HUES48 (cell line): ENCODE measurements at regions not wholly inside any gene's neighbourhood (a gene's known extent, or its start where the extent isn't known, plus 50 kb on each side); places are given as distances from the start of the nearest gene placed in this dataset.

ENCODE experiments used
- H3K27ac ChIP-seq: one replicate; pipeline ENCODE4 v1.7.0; 2013; ENCODE audit warnings: low read depth, low read length, inconsistent platforms
- H3K27me3 ChIP-seq: 2 replicates; pipeline ENCODE4 v1.6.1; 2013; ENCODE audit warnings: mild to moderate bottlenecking, low read length; ENCODE audit not compliant: control insufficient read depth, insufficient read depth
- H3K36me3 ChIP-seq: 2 replicates; pipeline ENCODE4 v1.6.1; 2013; ENCODE audit warnings: low read length; ENCODE audit not compliant: control insufficient read depth, insufficient read depth
- H3K4me1 ChIP-seq: 2 replicates; pipeline ENCODE4 v1.6.1; 2013; ENCODE audit warnings: mild to moderate bottlenecking, low read length; ENCODE audit not compliant: control insufficient read depth, insufficient read depth
- H3K4me3 ChIP-seq: 2 replicates; pipeline ENCODE4 v1.5.1; 2013; ENCODE audit warnings: mild to moderate bottlenecking, low read depth, low read length
- H3K9ac ChIP-seq: 2 replicates; pipeline ENCODE4 v1.6.1; 2013; ENCODE audit warnings: mild to moderate bottlenecking, low read depth, low read length, moderate library complexity
- H3K9me3 ChIP-seq: 2 replicates; pipeline ENCODE4 v1.6.1; 2013; ENCODE audit warnings: low read length; ENCODE audit not compliant: control insufficient read depth, insufficient read depth

- H3K27ac ChIP-seq = no peak overlapping the region
- H3K9me3 ChIP-seq = no peaks in the 10 kb centered on the region
- H3K9ac ChIP-seq = no peak overlapping the region
- no peak overlapping the region for H3K4me3 ChIP-seq
- H3K36me3 ChIP-seq = no peaks in the 10 kb centered on the region
- no peaks in the 10 kb centered on the region for H3K27me3 ChIP-seq
- peaks cover 9% of the 10 kb centered on the region for H3K4me1 ChIP-seq
Measured at GRCh38 chr10:117926491-117926890, 120.2 kb downstream of the RAB11FIP2 start.

- H3K27me3 ChIP-seq = no peaks in the 10 kb centered on the region
- H3K27ac ChIP-seq = no peak overlapping the region
- H3K36me3 ChIP-seq = no peaks in the 10 kb centered on the region
- no peak overlapping the region for H3K9ac ChIP-seq
- no peaks in the 10 kb centered on the region for H3K9me3 ChIP-seq
- peaks cover 9% of the 10 kb centered on the region for H3K4me1 ChIP-seq
- H3K4me3 ChIP-seq = no peak overlapping the region
Measured at GRCh38 chr10:117927332-117927731, 119.4 kb downstream of the RAB11FIP2 start.

- H3K4me1 ChIP-seq = peaks cover 9% of the 10 kb centered on the region
- no peak overlapping the region for H3K27ac ChIP-seq
- H3K27me3 ChIP-seq = no peaks in the 10 kb centered on the region
- no peaks in the 10 kb centered on the region for H3K9me3 ChIP-seq
- H3K36me3 ChIP-seq = no peaks in the 10 kb centered on the region
- no peak overlapping the region for H3K4me3 ChIP-seq
- no peak overlapping the region for H3K9ac ChIP-seq
Measured at GRCh38 chr10:117927871-117928270, 118.9 kb downstream of the RAB11FIP2 start.

GRCh38 chr10:117928281-117928680 is 118.5 kb downstream of the RAB11FIP2 start:
- Histone ChIP-seq H3K9ac (no peak overlapping the region), H3K36me3 (no peaks in the 10 kb centered on the region), H3K27ac (no peak overlapping the region), H3K4me3 (no peak overlapping the region), H3K4me1 (peaks cover 9% of the 10 kb centered on the region), H3K27me3 (no peaks in the 10 kb centered on the region), H3K9me3 (no peaks in the 10 kb centered on the region)

- Histone ChIP-seq H3K36me3 (no peaks in the 10 kb centered on the region), H3K27ac (no peak overlapping the region), H3K9me3 (no peaks in the 10 kb centered on the region), H3K4me1 (peaks cover 9% of the 10 kb centered on the region), H3K9ac (no peak overlapping the region), H3K4me3 (no peak overlapping the region), H3K27me3 (no peaks in the 10 kb centered on the region)
Measured at GRCh38 chr10:117928741-117929140, 118.0 kb downstream of the RAB11FIP2 start.

- H3K9ac ChIP-seq = no peak overlapping the region
- H3K36me3 ChIP-seq = no peaks in the 10 kb centered on the region
- H3K27ac ChIP-seq = no peak overlapping the region
- no peaks in the 10 kb centered on the region for H3K9me3 ChIP-seq
- peaks cover 12% of the 10 kb centered on the region for H3K4me1 ChIP-seq
- no peak overlapping the region for H3K4me3 ChIP-seq
- no peaks in the 10 kb centered on the region for H3K27me3 ChIP-seq
Measured at GRCh38 chr10:117929327-117930067, 117.2 kb downstream of the RAB11FIP2 start.

- H3K27ac ChIP-seq = no peak overlapping the region
- no peak overlapping the region for H3K9ac ChIP-seq
- H3K4me1 ChIP-seq = peaks cover 22% of the 10 kb centered on the region
- H3K4me3 ChIP-seq = no peak overlapping the region
- no peaks in the 10 kb centered on the region for H3K9me3 ChIP-seq
- no peaks in the 10 kb centered on the region for H3K27me3 ChIP-seq
- H3K36me3 ChIP-seq = no peaks in the 10 kb centered on the region
Measured at GRCh38 chr10:117931078-117931477, 115.7 kb downstream of the RAB11FIP2 start.

- no peak overlapping the region for H3K27ac ChIP-seq
- H3K9me3 ChIP-seq = no peaks in the 10 kb centered on the region
- H3K4me1 ChIP-seq = peaks cover 22% of the 10 kb centered on the region
- H3K9ac ChIP-seq = no peak overlapping the region
- H3K4me3 ChIP-seq = no peak overlapping the region
- H3K36me3 ChIP-seq = no peaks in the 10 kb centered on the region
- no peaks in the 10 kb centered on the region for H3K27me3 ChIP-seq
Measured at GRCh38 chr10:117933036-117933435, 113.7 kb downstream of the RAB11FIP2 start.

GRCh38 chr10:117934477-117934876 is 112.3 kb downstream of the RAB11FIP2 start:
- no peak overlapping the region for H3K27ac ChIP-seq
- peaks cover 17% of the 10 kb centered on the region for H3K4me1 ChIP-seq
- no peaks in the 10 kb centered on the region for H3K36me3 ChIP-seq
- H3K27me3 ChIP-seq = no peaks in the 10 kb centered on the region
- no peak overlapping the region for H3K4me3 ChIP-seq
- H3K9me3 ChIP-seq = no peaks in the 10 kb centered on the region
- no peak overlapping the region for H3K9ac ChIP-seq

GRCh38 chr10:117936141-117936540 is 110.6 kb downstream of the RAB11FIP2 start:
- no peaks in the 10 kb centered on the region for H3K27me3 ChIP-seq
- no peak overlapping the region for H3K4me3 ChIP-seq
- H3K9ac ChIP-seq = no peak overlapping the region
- peaks cover 13% of the 10 kb centered on the region for H3K4me1 ChIP-seq
- no peak overlapping the region for H3K27ac ChIP-seq
- no peaks in the 10 kb centered on the region for H3K9me3 ChIP-seq
- no peaks in the 10 kb centered on the region for H3K36me3 ChIP-seq

GRCh38 chr10:117936566-117936965 is 110.2 kb downstream of the RAB11FIP2 start:
- Histone ChIP-seq H3K9me3 (no peaks in the 10 kb centered on the region), H3K27ac (no peak overlapping the region), H3K4me3 (no peak overlapping the region), H3K27me3 (no peaks in the 10 kb centered on the region), H3K4me1 (peaks cover 13% of the 10 kb centered on the region), H3K9ac (no peak overlapping the region), H3K36me3 (no peaks in the 10 kb centered on the region)
